ENCODE measurements at regions not wholly inside any gene's neighbourhood (a gene's known extent, or its start where the extent isn't known, plus 50 kb on each side); places are given as distances from the start of the nearest gene placed in this dataset.
"Not testable (repeated sequence)": the region's sequence is repeated elsewhere in the genome, so short reads cannot be mapped to it uniquely, and the experiment has no call there.

GRCh38 chr4:3631544-3632266 is 99.5 kb upstream of the LRPAP1 start:
- not testable (repeated sequence) for DNase-seq

DNA sequence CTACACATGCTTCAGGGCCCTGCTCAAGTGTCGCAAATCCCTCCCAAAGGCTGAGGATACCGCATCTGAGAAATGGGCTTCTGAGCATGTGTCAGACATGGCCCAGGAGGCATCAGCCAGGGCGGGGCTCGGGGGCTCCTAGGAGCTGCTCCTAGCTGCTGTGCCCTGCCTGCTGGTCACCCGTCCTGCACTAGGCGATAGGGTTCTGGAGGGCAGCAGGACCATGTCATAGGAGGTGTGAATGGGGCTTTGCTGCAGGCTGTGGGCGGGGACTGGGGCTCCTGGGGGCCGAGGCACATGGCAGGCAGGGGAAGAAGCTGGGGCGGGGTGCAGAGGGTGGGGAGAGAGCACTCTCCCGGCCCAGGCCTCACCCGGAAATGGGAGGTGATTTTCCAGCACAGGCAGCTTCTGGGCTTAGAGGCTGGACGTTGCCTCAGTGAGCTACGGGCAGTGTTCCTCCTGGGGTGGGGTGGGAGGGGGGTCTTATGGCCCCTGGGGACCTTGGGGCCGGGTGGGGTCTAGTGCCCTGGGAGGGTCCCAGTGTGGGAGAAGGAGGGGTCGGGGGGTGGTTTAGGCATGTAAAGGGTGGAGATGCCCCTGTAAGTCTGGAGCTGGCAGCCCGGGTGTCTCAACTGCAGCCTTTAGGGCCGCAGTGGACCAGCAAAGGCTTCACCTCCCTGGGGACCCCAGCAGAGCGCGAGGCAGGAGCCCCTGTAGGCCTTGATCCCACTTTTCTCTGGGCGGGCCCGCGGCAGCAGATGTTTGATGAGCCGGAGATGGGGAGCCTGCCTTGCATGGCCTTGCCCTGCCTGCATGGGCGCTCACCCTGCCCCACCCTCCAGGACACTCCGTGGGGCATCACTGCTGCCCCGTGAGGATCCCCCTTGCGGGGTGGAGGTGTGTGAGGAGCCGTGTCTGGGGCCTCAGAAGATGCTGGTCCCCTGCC is 98.6 kb upstream of the LRPAP1 start:
- no peak for DNase-seq

- no peak for DNase-seq
Observed at GRCh38 chr4:3630136-3630597, 97.9 kb upstream of the LRPAP1 start.

GRCh38 chr4:3629665-3630064 is 97.4 kb upstream of the LRPAP1 start:
- DNase-seq = no peak

- DNase-seq = not testable (repeated sequence)
Observed at GRCh38 chr4:3629176-3629575, 97.0 kb upstream of the LRPAP1 start.

DNA sequence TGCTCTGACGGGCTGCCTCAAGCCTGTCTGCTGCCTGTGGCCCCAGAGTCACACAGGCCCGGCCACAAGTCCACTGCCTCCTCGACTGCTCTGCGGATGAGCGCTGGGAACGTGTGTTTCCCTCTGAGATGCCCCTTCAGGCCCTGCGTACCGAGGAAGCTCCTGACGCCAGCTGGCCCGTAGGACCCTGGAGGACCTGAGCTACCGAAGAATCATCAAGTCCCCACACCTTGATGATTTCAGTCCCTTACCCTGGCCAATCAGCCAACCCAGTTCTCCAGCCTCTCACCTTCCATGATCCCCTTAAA is 96.6 kb upstream of the LRPAP1 start:
- no peak for DNase-seq

DNA sequence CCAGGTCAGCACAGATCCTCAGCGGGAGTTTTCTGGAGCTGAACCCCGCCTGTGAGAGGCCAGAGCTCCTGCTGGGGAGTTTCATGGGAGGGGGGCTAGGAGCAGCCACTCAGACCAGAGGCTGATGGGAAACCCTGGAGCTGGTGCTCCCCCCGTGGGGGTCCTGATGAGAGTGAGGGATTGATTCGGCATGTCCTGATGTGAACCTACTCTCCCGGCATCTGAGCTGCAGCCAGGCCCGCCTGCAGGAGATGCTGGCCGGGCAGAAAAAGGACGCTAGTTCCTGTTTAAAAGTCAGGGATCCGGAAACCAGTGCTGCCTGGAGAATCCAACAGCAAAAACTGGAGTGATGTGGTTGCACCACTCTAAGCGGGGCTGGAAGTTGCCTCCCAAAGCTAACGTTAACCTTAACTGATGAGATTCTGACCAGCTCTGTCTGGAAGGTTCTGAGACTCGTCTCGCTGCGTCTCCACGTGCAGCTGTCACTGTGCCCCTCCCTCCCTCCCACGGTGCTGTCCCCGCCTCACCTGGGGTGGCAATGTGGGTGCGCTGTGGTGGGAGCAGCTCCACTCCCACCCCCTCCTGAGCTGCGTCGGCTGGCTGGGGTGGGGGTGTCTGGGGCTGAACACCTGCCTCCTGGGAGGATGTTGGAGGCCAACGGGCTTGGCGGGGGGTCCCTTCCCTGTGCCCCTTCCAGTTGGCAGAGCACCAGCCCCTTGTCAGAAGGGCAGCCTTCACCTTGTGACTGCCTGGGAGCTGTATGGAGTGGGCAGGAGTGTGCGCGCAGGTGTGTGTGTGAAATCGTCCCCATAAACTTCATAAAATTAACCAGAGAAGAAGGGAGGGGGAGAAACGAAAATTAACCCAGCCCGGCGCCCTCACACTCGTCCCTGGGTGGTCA is 96.0 kb upstream of the LRPAP1 start:
- DNase-seq = not testable (repeated sequence)

GRCh38 chr4:3627456-3627855 is 95.2 kb upstream of the LRPAP1 start:
- DNase-seq = not testable (repeated sequence)

DNA sequence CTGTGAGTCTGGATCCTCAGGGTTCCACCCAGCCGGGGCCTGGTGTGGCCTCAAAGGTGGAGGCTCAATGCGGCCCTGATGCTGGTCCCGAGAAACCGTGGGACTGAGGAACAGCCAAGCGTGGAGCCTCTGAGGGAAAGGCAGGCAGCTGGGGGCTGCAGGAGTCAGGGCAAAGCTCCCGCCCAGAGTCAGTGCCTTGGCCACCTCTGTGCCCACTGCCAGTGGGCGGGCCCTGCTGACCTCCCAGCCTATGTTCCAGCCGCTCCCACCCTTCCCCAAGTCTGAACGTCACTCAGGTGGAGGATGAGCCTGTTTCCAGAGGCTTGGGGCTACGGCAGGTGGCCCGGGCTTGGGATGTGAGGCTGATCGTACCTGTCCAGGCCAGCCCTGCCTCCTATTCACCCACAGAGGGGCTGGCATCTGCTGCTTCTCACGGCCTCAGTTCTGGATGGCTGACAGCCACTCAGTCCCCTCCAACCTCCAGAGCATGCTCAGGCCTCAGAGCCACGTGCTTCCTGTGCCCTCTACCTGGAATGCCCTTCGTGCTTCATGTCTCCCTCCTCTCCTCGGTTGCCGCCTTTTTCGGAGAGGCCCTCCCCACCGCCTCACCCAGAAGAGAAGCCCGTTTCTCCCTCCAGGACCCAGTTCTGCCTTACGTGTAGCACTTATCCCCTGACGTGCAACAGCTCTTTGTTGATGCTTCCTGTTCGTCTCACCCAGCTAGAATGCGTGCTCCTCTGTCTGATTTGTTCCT is 94.1 kb upstream of the LRPAP1 start:
- not testable (repeated sequence) for DNase-seq

DNA sequence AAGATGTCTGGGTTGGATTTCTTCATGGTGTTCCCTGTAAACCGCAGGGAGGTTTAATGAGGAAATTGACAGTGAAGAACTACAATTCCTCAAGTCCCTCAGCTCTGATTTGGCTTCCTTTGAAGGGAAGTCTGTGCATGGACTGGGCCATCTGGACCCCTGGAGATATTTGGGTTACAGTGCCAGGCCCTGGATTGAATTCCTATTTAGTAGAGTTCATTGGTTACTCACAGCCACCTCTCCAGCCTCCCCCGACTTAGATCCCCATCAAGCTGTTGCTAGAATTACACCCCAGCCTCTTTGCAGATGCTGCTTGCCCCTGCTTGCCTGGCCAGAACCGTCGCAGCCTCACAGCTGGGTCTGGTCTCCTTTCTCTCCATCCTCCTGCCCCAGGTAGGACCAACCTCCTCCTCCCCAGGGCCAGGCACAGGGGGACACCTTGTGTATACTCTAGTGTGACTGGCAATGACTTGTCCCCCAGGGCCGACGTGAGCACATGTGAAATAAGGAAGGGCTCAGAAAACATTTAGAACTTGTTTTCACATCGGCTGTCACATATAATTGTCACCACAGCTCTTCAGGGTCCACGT is 93.2 kb upstream of the LRPAP1 start:
- DNase-seq = not testable (repeated sequence)

- peak; percentile 36 for DNase-seq
Observed at GRCh38 chr4:3623809-3624329, 91.6 kb upstream of the LRPAP1 start.

- DNase-seq = no peak
Observed at GRCh38 chr4:3623106-3623505, 90.9 kb upstream of the LRPAP1 start.

GRCh38 chr4:3620365-3620764 is 88.1 kb upstream of the LRPAP1 start:
- DNase-seq = not testable (repeated sequence)

- not testable (repeated sequence) for DNase-seq
Observed at GRCh38 chr4:3619698-3620097, 87.5 kb upstream of the LRPAP1 start.

DNA sequence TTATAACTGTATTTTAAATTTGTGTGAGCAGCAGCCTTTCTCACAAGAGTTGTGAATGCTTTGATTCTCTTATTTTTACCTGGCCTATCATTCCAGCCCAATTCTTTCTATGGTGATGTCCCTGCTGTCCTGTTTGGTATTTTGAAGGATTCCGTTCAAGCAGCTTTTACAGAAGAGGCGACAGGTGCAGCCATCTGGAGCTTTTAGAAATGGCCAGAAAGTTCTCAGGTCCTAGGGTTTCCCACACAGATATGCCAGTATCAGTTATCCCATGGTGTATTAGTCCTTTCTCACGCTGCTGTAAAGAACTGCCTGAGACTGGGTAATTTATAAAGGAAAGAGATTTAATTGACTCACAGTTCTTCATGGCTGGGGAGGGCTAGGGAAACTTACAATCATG is 86.1 kb upstream of the LRPAP1 start:
- not testable (repeated sequence) for DNase-seq

DNA sequence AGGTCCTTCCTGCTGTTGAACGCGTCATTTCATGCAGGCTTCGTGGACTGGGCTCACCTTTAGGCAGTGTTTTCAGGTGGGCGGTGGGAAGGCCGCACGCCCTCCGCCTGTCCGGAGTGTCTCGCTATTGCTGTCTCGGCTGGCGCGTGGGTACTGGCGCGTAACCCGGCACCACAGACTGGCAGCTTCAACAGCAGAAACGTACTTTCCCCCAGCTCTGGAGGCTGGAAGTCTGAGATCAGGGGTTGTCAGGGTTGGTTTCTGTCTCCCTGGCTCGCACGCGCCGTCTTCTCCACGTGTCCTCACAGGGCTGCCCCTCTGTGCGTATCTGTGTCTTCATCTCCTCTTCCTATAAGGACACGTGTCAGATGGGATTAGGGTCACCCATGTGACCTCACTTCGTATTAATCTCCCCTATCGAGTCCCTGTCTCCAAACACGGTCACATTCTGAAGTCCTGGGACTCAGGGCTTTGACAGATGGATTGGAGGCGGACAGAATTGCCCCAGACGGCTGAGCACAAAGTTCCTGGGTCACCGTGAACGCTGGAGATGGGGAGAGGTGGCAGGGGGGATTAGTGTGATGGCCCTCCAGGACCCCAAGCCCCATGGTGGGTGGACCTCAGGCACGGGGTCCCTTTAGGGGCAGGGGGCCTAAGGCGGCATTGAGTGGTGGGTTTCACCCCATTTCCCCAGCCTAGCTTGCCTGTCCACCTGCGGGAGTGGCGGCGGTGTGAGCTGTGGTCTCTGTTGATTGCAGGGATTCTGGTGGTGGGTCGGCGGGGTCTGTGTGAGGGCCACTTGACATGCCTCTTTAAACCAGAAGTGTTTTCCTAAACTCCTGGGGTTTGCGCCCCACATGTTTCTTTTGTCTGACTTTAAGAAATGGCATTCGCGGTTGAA is 83.4 kb upstream of the LRPAP1 start:
- DNase-seq = no peak

DNA sequence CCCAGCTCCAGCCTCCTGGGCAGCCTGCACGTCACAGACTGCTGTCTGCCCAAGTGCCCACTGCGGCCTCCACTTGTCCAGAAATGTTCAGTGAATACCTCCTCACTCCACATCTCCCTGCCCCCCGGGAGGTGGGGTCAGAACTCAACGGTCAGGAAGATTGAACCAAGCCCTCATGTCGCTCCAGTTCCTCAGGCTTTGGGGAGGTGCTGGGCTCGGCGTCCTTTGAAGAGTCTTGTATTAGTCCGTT is 82.4 kb upstream of the LRPAP1 start:
- DNase-seq = no peak

GRCh38 chr4:3613967-3614730 is 81.9 kb upstream of the LRPAP1 start:
- DNase-seq = no peak

- DNase-seq = no peak
Observed at GRCh38 chr4:3612934-3613333, 80.7 kb upstream of the LRPAP1 start.

DNA sequence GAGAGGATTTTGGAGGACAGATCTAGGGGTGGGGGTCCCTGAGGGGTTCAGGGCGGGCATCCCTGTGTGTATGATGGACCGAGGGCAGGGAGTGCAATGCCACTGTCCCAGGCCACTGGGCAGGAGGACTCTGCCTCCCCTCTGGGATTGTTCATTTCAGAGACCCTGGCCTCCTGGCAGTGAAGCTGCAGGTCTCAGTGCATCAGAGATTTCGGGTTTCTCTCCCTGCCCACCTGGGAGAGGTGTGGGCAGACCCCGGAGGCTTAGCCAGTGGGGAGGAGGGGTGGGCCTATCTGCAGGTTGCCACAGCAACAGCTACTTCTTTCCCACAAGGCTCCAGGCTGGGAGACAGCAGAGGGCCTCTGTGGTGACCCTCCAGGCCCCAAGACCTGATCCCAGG is 80.1 kb upstream of the LRPAP1 start:
- DNase-seq = no peak

Data from activated CD4-positive, alpha-beta T cell treated with anti-CD3 and anti-CD28 coated beads for 48 hours (primary cell).